ENCODE measurements at regions not wholly inside any gene's neighbourhood (a gene's known extent, or its start where the extent isn't known, plus 50 kb on each side); places are given as distances from the start of the nearest gene placed in this dataset.

GRCh38 chr10:100688201-100688600, 57.2 kb upstream of the PAX2 start:
- TF ChIP-seq ZNF121 (tag by site-specific recombination; IDR thresholded peaks at IDR 0.05) (no peak), ZFP37 (tag by site-specific recombination; IDR thresholded peaks at IDR 0.05) (no peak), ZBTB6 (tag by site-specific recombination; IDR thresholded peaks at IDR 0.05) (no peak)

All from HEK293 (cell line).